ENCODE measurements at regions not wholly inside any gene's neighbourhood (a gene's known extent, or its start where the extent isn't known, plus 50 kb on each side); places are given as distances from the start of the nearest gene placed in this dataset.
A peak's percentile ranks its signal among the peaks of the same experiment; 100 is the strongest.

DNA sequence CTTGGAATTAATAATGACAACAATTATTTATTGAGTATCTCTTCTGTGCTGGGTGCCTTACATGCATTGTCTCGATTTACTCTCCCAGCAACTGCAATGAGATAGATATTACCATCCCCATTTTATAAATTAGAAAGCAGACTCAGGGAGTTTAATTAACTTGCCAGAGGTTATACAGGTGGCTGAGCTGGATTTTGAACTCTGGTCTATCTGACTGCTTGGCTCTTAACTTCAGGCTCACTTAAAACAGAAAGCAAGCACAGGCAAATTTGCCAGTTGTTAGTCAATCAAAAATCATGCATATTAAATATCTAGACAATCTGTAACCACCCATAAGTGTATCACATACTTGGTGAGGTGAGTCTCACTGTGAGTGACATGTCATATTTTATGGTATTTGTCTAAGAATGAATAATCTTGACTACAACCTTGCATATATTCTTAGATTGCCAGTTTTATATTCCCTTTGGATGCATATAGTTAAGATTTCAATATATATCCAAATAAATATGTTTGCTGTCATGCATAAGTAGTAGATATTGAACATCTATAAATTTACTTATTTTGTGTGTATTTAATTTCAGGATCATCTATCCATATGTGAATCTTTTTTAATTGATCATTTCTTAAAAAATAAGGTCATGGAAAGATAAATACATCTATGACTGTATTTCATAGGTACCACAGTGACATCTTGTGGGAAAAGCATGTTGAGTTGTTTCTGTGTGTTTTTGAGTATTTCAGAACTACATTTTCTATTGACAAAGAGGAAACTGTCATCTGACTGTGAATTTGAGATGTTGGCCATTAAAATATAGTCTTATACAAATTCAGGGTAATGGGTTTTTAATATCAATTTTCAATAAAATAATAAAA, 112.0 kb upstream of the ARHGAP42 start:
- intact Hi-C loops (cut with DNase I) = loop anchor here (10.0 kb wide), 1 partner anchor 360 kb away; no protein-coding TSS in a partner anchor
- Histone ChIP-seq H3K36me3 (ENCODE audit: control insufficient read depth in 2 of 3, insufficient read depth in 3 of 3, low read length in 3 of 3) (no peaks in the 10 kb centered on the region), H3K27me3 (ENCODE audit: control insufficient read depth, insufficient read depth, low read length) (no peaks in the 10 kb centered on the region), H3K9ac (ENCODE audit: low read length in 3 of 3) (no peak overlapping the region), H3K9me3 (ENCODE audit: control insufficient read depth in 2 of 3, insufficient read depth in 1 of 3, low read length in 3 of 3) (no peaks in the 10 kb centered on the region), H3K27ac (ENCODE audit: low read depth in 2 of 2, low read length in 2 of 2) (no peak overlapping the region), H3K4me1 (ENCODE audit: control insufficient read depth in 2 of 3, insufficient read depth in 2 of 3, low read depth in 1 of 3, low read length in 3 of 3) (peaks cover 0 to 7% (median 0%) of the 10 kb centered on the region in 3 donors), H3K4me3 (ENCODE audit: low read length in 3 of 3) (no peak overlapping the region)
- DNase-seq (peak in 2 of 5 donors; percentile 60 to 71), FAIRE-seq (peak; percentile 97)
- TF ChIP-seq, protein P1, sequence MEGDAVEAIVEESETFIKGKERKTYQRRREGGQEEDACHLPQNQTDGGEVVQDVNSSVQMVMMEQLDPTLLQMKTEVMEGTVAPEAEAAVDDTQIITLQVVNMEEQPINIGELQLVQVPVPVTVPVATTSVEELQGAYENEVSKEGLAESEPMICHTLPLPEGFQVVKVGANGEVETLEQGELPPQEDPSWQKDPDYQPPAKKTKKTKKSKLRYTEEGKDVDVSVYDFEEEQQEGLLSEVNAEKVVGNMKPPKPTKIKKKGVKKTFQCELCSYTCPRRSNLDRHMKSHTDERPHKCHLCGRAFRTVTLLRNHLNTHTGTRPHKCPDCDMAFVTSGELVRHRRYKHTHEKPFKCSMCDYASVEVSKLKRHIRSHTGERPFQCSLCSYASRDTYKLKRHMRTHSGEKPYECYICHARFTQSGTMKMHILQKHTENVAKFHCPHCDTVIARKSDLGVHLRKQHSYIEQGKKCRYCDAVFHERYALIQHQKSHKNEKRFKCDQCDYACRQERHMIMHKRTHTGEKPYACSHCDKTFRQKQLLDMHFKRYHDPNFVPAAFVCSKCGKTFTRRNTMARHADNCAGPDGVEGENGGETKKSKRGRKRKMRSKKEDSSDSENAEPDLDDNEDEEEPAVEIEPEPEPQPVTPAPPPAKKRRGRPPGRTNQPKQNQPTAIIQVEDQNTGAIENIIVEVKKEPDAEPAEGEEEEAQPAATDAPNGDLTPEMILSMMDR (IDR thresholded peaks at IDR 0.05; ENCODE audit: borderline replicate concordance, extremely low read depth, insufficient read depth) = peak; percentile 36

DNA sequence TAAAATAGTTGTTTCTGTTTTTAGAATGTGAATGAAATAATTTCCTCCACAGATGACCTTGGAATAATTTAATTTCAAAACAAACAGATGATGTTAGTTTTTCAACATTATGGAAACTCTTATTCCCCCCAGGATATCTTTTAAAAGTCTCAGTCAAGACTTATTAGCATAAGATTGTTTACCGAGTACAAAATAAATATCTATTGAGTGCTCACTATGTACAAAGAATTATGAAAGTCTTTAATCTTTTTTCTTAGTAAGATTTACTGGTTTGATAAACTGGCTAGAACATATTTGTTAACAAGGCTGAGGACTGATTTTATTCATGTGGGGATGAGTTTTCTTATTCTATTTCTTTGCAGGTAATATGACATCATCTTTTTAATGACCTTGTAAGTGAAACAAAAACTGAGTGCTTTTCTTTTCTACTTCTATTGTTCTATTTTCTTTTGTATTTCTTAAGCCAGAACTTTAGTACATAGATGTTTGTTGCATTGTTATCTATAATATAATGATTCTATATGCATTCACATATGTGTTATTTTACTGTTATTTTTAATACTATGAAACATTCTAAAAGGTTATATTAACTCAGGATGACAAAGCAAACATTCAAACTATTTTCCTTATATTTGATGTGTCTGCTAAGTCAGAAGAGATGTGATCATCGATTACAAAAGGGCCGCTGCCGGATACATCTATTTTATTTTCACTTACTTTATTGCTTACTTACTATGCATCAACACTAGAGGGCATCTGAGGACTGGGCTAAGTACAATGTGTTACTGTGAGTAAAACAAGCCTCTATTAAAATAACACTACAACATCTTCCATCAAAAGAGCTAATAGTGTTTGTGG, 111.0 kb upstream of the ARHGAP42 start:
- FAIRE-seq (peak; percentile 92), DNase-seq (peak in 3 of 5 donors; percentile 14 to 83 (median 66))
- TF ChIP-seq, protein P1 (IDR thresholded peaks at IDR 0.05; ENCODE audit: borderline replicate concordance, extremely low read depth, insufficient read depth) = peak; percentile 84
- H3K4me1 ChIP-seq (ENCODE audit: control insufficient read depth in 2 of 3, insufficient read depth in 2 of 3, low read depth in 1 of 3, low read length in 3 of 3) = peaks cover 0 to 7% (median 0%) of the 10 kb centered on the region in 3 donors
- H3K4me3 ChIP-seq (ENCODE audit: low read length in 3 of 3) = no peak overlapping the region
- no peak overlapping the region for H3K27ac ChIP-seq (ENCODE audit: low read depth in 2 of 2, low read length in 2 of 2)
- no peaks in the 10 kb centered on the region for H3K27me3 ChIP-seq (ENCODE audit: control insufficient read depth, insufficient read depth, low read length)
- H3K9me3 ChIP-seq (ENCODE audit: control insufficient read depth in 2 of 3, insufficient read depth in 1 of 3, low read length in 3 of 3) = no peaks in the 10 kb centered on the region
- H3K36me3 ChIP-seq (ENCODE audit: control insufficient read depth in 2 of 3, insufficient read depth in 3 of 3, low read length in 3 of 3) = no peaks in the 10 kb centered on the region
- intact Hi-C loops (cut with DNase I) = loop anchor here (10.0 kb wide), 1 partner anchor 359 kb away; no protein-coding TSS in a partner anchor
- no peak overlapping the region for H3K9ac ChIP-seq (ENCODE audit: low read length in 3 of 3)

DNA sequence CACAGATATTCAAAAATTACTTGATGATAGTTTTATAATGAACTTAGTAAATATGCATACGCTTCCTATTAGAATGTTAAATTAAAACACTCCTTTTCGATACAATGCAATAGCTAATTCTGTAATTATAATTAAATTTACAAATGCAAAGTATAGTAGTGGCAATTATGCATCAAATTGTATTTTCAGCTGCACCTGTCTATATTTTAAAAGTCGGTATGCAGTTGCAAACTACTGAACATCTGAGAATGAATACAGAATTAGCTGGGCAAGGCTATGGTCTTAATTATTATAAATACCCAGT, 110.4 kb upstream of the ARHGAP42 start:
- Histone ChIP-seq H3K4me1 (ENCODE audit: control insufficient read depth in 2 of 3, insufficient read depth in 2 of 3, low read depth in 1 of 3, low read length in 3 of 3) (peaks cover 0 to 7% (median 0%) of the 10 kb centered on the region in 3 donors), H3K4me3 (ENCODE audit: low read length in 3 of 3) (no peak overlapping the region), H3K36me3 (ENCODE audit: control insufficient read depth in 2 of 3, insufficient read depth in 3 of 3, low read length in 3 of 3) (no peaks in the 10 kb centered on the region), H3K27ac (ENCODE audit: low read depth in 2 of 2, low read length in 2 of 2) (no peak overlapping the region), H3K27me3 (ENCODE audit: control insufficient read depth, insufficient read depth, low read length) (no peaks in the 10 kb centered on the region), H3K9me3 (ENCODE audit: control insufficient read depth in 2 of 3, insufficient read depth in 1 of 3, low read length in 3 of 3) (no peaks in the 10 kb centered on the region), H3K9ac (ENCODE audit: low read length in 3 of 3) (no peak overlapping the region)
- TF ChIP-seq, protein P1 (IDR thresholded peaks at IDR 0.05; ENCODE audit: borderline replicate concordance, extremely low read depth, insufficient read depth) = no peak
- FAIRE-seq = no peak
- DNase-seq = no peak
- intact Hi-C loops (cut with DNase I) = loop anchor here (10.0 kb wide), 1 partner anchor 358 kb away; no protein-coding TSS in a partner anchor
